Small intestine (tissue), 7 donors: ENCODE measurements at regions not wholly inside any gene's neighbourhood (a gene's known extent, or its start where the extent isn't known, plus 50 kb on each side); places are given as distances from the start of the nearest gene placed in this dataset.

Experiments
- DNase-seq, 2 donors: peaks; one replicate each; pipeline versions ENCODE4 v3.0.0 to v3.0.0-alpha.2; 2013
- FAIRE-seq: peaks from 2 replicates; lab custom pipeline; 2012; peaks lifted over from hg19 to GRCh38; lab: Jason Lieb, UNC
- H3K27ac ChIP-seq, 3 donors: one replicate each; pipeline ENCODE4 v1.5.1; 2013; ENCODE audit warnings: low read length in 2 of 3, mild to moderate bottlenecking in 2 of 3, control low read depth in 1 of 3, inconsistent platforms in 1 of 3, low read depth in 1 of 3, moderate library complexity in 1 of 3
- H3K27me3 ChIP-seq, 3 donors: one replicate each; pipeline ENCODE4 v1.6.1; 2013; ENCODE audit warnings: low read length in 3 of 3, inconsistent platforms in 1 of 3; ENCODE audit not compliant: control insufficient read depth in 3 of 3, insufficient read depth in 3 of 3
- H3K36me3 ChIP-seq, 3 donors: one replicate each; pipeline ENCODE4 v1.6.1; 2013; ENCODE audit warnings: low read length in 3 of 3, inconsistent platforms in 1 of 3, low read depth in 1 of 3, mild to moderate bottlenecking in 1 of 3, moderate library complexity in 1 of 3; ENCODE audit not compliant: control insufficient read depth in 3 of 3, insufficient read depth in 2 of 3
- H3K4me1 ChIP-seq, 3 donors: one replicate each; pipeline ENCODE4 v1.6.1; 2013; ENCODE audit warnings: low read length in 2 of 3, inconsistent platforms in 1 of 3, low read depth in 1 of 3, mild to moderate bottlenecking in 1 of 3, moderate library complexity in 1 of 3; ENCODE audit not compliant: control insufficient read depth in 3 of 3, insufficient read depth in 2 of 3
- H3K4me3 ChIP-seq, 3 donors: one replicate each; pipeline ENCODE4 v1.5.1; 2013; ENCODE audit warnings: low read length in 3 of 3, control low read depth in 1 of 3, inconsistent platforms in 1 of 3, low read depth in 1 of 3, mild to moderate bottlenecking in 1 of 3, moderate library complexity in 1 of 3
- H3K9me3 ChIP-seq, 2 donors: one replicate each; pipeline ENCODE4 v1.6.1; 2013; ENCODE audit warnings: low read depth in 1 of 2, low read length in 1 of 2; ENCODE audit not compliant: control insufficient read depth in 2 of 2, insufficient read depth in 1 of 2
- WGBS, 3 donors: extraction: QIAGEN DNeasy Blood & Tissue Kit; methylation state at CpG; one replicate each; pipeline ENCODE4 v1.1.7; 2013; 5-methylcytosine and 5-hydroxymethylcytosine counted together
- donor health status: healthy with polysubstance abuse.
- donor health status: control.
- donor health status: control.
- donor health status: Bipolar disorder and iron deficiency.
- donor health status: healthy.

GRCh38 chr3:193783166-193783896 is 190.3 kb downstream of the OPA1 start:
- no peak overlapping the region for H3K27ac ChIP-seq
- H3K4me1 ChIP-seq: peaks cover 0 to 37% (median 2%) of the 10 kb centered on the region in 3 donors
- 87 to 90% (median 89%) methylated on average over 5 of the region's 5 CpGs for WGBS, 3 donors
- DNase-seq (peak in 1 of 2 donors; percentile 25), FAIRE-seq (no peak)
- H3K9me3 ChIP-seq: no peaks in the 10 kb centered on the region
- H3K27me3 ChIP-seq: no peaks in the 10 kb centered on the region
- no peaks in the 10 kb centered on the region for H3K36me3 ChIP-seq
- no peak overlapping the region for H3K4me3 ChIP-seq

GRCh38 chr3:193784822-193785221 is 191.8 kb downstream of the OPA1 start:
- Histone ChIP-seq H3K27ac (no peak overlapping the region), H3K27me3 (no peaks in the 10 kb centered on the region), H3K4me3 (no peak overlapping the region), H3K36me3 (no peaks in the 10 kb centered on the region), H3K9me3 (no peaks in the 10 kb centered on the region), H3K4me1 (peaks cover 0 to 44% (median 2%) of the 10 kb centered on the region in 3 donors)
- DNase-seq (no peak), FAIRE-seq (no peak)
- 89 to 95% (median 90%) methylated on average over 1 of the region's 1 CpG for WGBS, 3 donors

- WGBS, 3 donors: 88 to 91% (median 90%) methylated on average over 12 of the region's 12 CpGs
- Histone ChIP-seq H3K9me3 (no peaks in the 10 kb centered on the region), H3K27ac (no peak overlapping the region), H3K36me3 (no peaks in the 10 kb centered on the region), H3K27me3 (no peaks in the 10 kb centered on the region), H3K4me3 (no peak overlapping the region), H3K4me1 (peaks cover 0 to 32% (median 0%) of the 10 kb centered on the region in 3 donors)
- DNase-seq (no peak), FAIRE-seq (no peak)
Measured at GRCh38 chr3:193787496-193787870, 194.5 kb downstream of the OPA1 start.

GRCh38 chr3:193788189-193788991 is 195.4 kb downstream of the OPA1 start:
- whole genome bisulfite sequencing, 3 donors: 32 to 36% (median 32%) methylated on average over 15 of the region's 15 CpGs

GRCh38 chr3:193789455-193789854 is 196.4 kb downstream of the OPA1 start:
- FAIRE-seq (no peak), DNase-seq (no peak)
- WGBS, 3 donors: 86 to 94% (median 94%) methylated on average over 1 of the region's 1 CpG
- Histone ChIP-seq H3K4me3 (no peak overlapping the region), H3K4me1 (peaks cover 0 to 22% (median 0%) of the 10 kb centered on the region in 3 donors), H3K9me3 (no peaks in the 10 kb centered on the region), H3K27me3 (peaks cover 0 to 2% (median 0%) of the 10 kb centered on the region in 3 donors), H3K27ac (no peak overlapping the region), H3K36me3 (no peaks in the 10 kb centered on the region)

More at GRCh38 chr3:193788189-193788991, 195.4 kb downstream of the OPA1 start:
- Histone ChIP-seq H3K9me3 (no peaks in the 10 kb centered on the region), H3K27me3 (no peaks in the 10 kb centered on the region), H3K4me1 (peaks cover 0 to 23% (median 0%) of the 10 kb centered on the region in 3 donors), H3K36me3 (no peaks in the 10 kb centered on the region), H3K27ac (no peak overlapping the region), H3K4me3 (no peak overlapping the region)
- FAIRE-seq: no peak
- peak; percentile 74 to 81 for DNase-seq

GRCh38 chr3:193790086-193790990 is 197.3 kb downstream of the OPA1 start:
- Histone ChIP-seq H3K9me3 (no peaks in the 10 kb centered on the region), H3K27me3 (peaks cover 0 to 2% (median 0%) of the 10 kb centered on the region in 3 donors), H3K4me3 (no peak overlapping the region), H3K4me1 (peaks cover 0 to 22% (median 0%) of the 10 kb centered on the region in 3 donors), H3K27ac (no peak overlapping the region), H3K36me3 (no peaks in the 10 kb centered on the region)
- FAIRE-seq: no peak
- no peak for DNase-seq
- WGBS, 3 donors: 87 to 92% (median 91%) methylated on average over 4 of the region's 4 CpGs

- Histone ChIP-seq H3K4me3 (no peak overlapping the region), H3K9me3 (no peaks in the 10 kb centered on the region), H3K4me1 (peaks cover 0 to 22% (median 0%) of the 10 kb centered on the region in 3 donors), H3K27ac (no peak overlapping the region), H3K36me3 (no peaks in the 10 kb centered on the region), H3K27me3 (peaks cover 0 to 2% (median 0%) of the 10 kb centered on the region in 3 donors)
- DNase-seq (peak; percentile 39 to 70), FAIRE-seq (no peak)
- 57 to 72% (median 60%) methylated on average over 17 of the region's 17 CpGs for WGBS, 3 donors
Measured at GRCh38 chr3:193791041-193792032, 198.3 kb downstream of the OPA1 start.
